C4-2B (cell line): ENCODE measurements at regions not wholly inside any gene's neighbourhood (a gene's known extent, or its start where the extent isn't known, plus 50 kb on each side); places are given as distances from the start of the nearest gene placed in this dataset.

ENCODE experiments used
- CTCF ChIP-seq: fragments of 450-650 bp; conservative IDR thresholded peaks from 2 replicates; pipeline ENCODE4 v1.5.1; 2017; ENCODE audit warnings: mild to moderate bottlenecking
- ZFX ChIP-seq: fragments of 450-650 bp; IDR thresholded peaks from 2 replicates; pipeline ENCODE4 v1.6.1; 2017

GRCh38 chr22:49450498-49450897, 377.2 kb downstream of the BRD1 start:
- TF ChIP-seq CTCF (no peak), ZFX (no peak)
